Activated CD4-positive, CD25-positive, alpha-beta regulatory T cell treated with anti-CD3 and anti-CD28 coated beads, Interleukin-2, amount 50 U/mL, for 24 hours (primary cell): ENCODE measurements at regions not wholly inside any gene's neighbourhood (a gene's known extent, or its start where the extent isn't known, plus 50 kb on each side); places are given as distances from the start of the nearest gene placed in this dataset.
"Not testable (repeated sequence)": the region's sequence is repeated elsewhere in the genome, so short reads cannot be mapped to it uniquely, and the experiment has no call there.

Source experiments
- ATAC-seq, 2 donors: fragments of 150-1000 bp; cut with Tn5 transposase; one replicate each; pipeline ENCODE4 v1.10.0; 2021; ENCODE audit warnings: mild to moderate bottlenecking in 1 of 2, moderate library complexity in 1 of 2

- no peak for ATAC-seq
Measured at GRCh38 chr12:86659985-86660384, 403.8 kb upstream of the MGAT4C start.

- no peak for ATAC-seq
Measured at GRCh38 chr12:86658303-86658702, 402.1 kb upstream of the MGAT4C start.

- no peak for ATAC-seq
Measured at GRCh38 chr12:86647800-86648199, 391.6 kb upstream of the MGAT4C start.

GRCh38 chr12:86634456-86635410 lies 378.5 kb upstream of the MGAT4C start:
- ATAC-seq = no peak

- no peak for ATAC-seq
Measured at GRCh38 chr12:86627001-86627400, 370.8 kb upstream of the MGAT4C start.

GRCh38 chr12:86623267-86623666 lies 367.1 kb upstream of the MGAT4C start:
- ATAC-seq = no peak

- no peak for ATAC-seq
Measured at GRCh38 chr12:86621957-86622356, 365.8 kb upstream of the MGAT4C start.

- ATAC-seq = no peak
Measured at GRCh38 chr12:86613311-86613710, 357.1 kb upstream of the MGAT4C start.

- no peak for ATAC-seq
Measured at GRCh38 chr12:86608638-86609037, 352.4 kb upstream of the MGAT4C start.

GRCh38 chr12:86601550-86602308 lies 345.5 kb upstream of the MGAT4C start:
- no peak for ATAC-seq

- ATAC-seq = no peak
Measured at GRCh38 chr12:86600664-86601231, 344.6 kb upstream of the MGAT4C start.

- ATAC-seq = no peak
Measured at GRCh38 chr12:86597431-86597830, 341.2 kb upstream of the MGAT4C start.

GRCh38 chr12:86590296-86590695 lies 334.1 kb upstream of the MGAT4C start:
- ATAC-seq = no peak

GRCh38 chr12:86574143-86574542 lies 318.0 kb upstream of the MGAT4C start:
- no peak for ATAC-seq

GRCh38 chr12:86572455-86572854 lies 316.3 kb upstream of the MGAT4C start:
- no peak for ATAC-seq

GRCh38 chr12:86565038-86565437 lies 308.8 kb upstream of the MGAT4C start:
- ATAC-seq = no peak

GRCh38 chr12:86555491-86555890 lies 299.3 kb upstream of the MGAT4C start:
- ATAC-seq = not testable (repeated sequence)

- ATAC-seq = no peak
Measured at GRCh38 chr12:86551146-86551571, 295.0 kb upstream of the MGAT4C start.

GRCh38 chr12:86550218-86551145 lies 294.3 kb upstream of the MGAT4C start:
- no peak for ATAC-seq

- ATAC-seq = no peak
Measured at GRCh38 chr12:86543716-86544115, 287.5 kb upstream of the MGAT4C start.

- no peak for ATAC-seq
Measured at GRCh38 chr12:86530996-86531655, 274.9 kb upstream of the MGAT4C start.
